22Rv1 (cell line): ENCODE measurements at regions not wholly inside any gene's neighbourhood (a gene's known extent, or its start where the extent isn't known, plus 50 kb on each side); places are given as distances from the start of the nearest gene placed in this dataset.
"Not testable (repeated sequence)": the region's sequence is repeated elsewhere in the genome, so short reads cannot be mapped to it uniquely, and the experiment has no call there.

Experiments used
- H3K27ac ChIP-seq: fragments of 450-650 bp; 2 replicates; pipeline ENCODE4 v1.5.1; 2017
- ZFX ChIP-seq: fragments of 450-650 bp; IDR thresholded peaks from 2 replicates; pipeline ENCODE4 v1.6.1; 2017; ENCODE audit warnings: antibody characterized with exemption, borderline replicate concordance
- TF ChIP-seq, protein P1 (sequence below): fragments of 450-650 bp; IDR thresholded peaks from 2 replicates; pipeline ENCODE4 v1.5.1; 2017; ENCODE audit warnings: mild to moderate bottlenecking

DNA sequence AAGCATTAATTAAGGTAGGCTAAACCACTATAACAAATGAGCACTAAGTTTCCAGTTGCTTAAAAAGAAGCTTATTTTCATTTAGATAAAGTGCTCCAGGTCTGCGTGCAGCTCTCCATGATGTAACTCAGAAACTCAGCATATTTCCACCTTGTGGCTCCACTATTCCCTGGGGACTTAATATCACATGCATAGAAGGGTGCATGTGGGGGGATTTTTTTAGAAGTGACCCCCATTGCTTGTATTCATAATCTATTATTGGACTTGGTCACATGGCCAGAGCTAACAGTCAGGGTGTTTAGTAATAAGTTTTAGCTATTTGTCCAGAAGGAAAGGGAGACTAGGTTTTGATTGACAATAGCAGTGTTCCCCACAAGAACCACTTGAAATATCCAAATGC lies 86.8 kb downstream of the TMCO5A start:
- TF ChIP-seq, protein P1, sequence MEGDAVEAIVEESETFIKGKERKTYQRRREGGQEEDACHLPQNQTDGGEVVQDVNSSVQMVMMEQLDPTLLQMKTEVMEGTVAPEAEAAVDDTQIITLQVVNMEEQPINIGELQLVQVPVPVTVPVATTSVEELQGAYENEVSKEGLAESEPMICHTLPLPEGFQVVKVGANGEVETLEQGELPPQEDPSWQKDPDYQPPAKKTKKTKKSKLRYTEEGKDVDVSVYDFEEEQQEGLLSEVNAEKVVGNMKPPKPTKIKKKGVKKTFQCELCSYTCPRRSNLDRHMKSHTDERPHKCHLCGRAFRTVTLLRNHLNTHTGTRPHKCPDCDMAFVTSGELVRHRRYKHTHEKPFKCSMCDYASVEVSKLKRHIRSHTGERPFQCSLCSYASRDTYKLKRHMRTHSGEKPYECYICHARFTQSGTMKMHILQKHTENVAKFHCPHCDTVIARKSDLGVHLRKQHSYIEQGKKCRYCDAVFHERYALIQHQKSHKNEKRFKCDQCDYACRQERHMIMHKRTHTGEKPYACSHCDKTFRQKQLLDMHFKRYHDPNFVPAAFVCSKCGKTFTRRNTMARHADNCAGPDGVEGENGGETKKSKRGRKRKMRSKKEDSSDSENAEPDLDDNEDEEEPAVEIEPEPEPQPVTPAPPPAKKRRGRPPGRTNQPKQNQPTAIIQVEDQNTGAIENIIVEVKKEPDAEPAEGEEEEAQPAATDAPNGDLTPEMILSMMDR: no peak
- TF ChIP-seq ZFX: no peak
- H3K27ac ChIP-seq: no peak overlapping the region

DNA sequence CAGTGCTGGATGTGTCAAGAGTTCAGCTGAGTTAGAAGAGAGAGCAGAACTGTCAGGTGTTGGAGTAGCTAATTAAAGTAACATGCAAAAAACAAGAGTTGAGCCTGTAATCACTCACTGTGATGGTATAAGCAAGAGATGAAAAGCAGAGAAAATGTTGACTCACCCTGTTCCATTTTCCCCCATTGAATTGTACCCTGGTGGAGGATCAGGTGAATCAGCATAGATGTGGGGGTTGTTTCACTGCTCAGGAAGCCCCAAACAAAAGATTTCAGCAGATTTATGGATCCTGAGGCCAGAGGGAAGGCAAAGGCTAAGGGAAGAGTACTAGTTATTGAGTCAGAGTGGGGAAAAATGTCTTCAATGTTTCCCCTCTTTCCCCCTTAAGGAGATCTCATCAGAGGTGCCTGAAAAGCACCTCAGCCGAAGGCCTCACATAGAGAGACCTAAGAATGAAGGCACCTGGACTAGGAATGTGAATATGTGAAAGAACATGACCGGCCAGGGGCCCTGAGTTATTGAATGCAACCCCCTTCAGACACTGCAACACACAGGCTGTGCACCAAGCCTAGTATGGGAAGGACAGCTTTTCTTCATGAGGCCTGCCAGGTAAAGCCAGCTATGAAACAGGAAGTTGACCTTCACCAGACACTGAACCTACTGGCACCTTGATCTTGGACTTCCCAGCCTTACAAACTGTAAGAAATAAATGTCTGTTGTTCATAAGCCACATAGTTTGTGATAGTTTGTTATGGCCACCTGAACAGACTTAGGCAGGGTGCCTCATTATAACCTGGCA lies 90.1 kb downstream of the TMCO5A start:
- H3K27ac ChIP-seq: no peak overlapping the region
- TF ChIP-seq, protein P1: no peak
- TF ChIP-seq ZFX: no peak

DNA sequence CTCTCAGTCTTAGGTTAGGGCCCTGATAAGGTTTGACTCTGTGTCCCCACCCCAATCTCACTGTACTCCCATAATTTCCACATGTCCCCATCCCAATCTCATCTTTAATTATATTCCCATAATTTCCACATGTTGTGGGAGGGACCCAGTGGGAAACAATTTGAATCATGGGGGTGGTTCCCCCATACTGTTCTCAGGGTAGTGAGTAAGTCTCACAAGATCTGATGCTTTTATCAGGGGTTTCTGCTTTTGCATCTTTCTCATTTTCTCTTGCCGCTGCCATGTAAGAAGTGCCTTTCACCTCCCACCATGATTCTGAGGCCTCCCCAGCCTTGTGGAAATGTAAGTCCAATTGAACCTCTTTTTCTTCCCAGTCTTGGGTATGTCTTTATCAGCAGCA lies 91.2 kb downstream of the TMCO5A start:
- H3K27ac ChIP-seq: not testable (repeated sequence)

DNA sequence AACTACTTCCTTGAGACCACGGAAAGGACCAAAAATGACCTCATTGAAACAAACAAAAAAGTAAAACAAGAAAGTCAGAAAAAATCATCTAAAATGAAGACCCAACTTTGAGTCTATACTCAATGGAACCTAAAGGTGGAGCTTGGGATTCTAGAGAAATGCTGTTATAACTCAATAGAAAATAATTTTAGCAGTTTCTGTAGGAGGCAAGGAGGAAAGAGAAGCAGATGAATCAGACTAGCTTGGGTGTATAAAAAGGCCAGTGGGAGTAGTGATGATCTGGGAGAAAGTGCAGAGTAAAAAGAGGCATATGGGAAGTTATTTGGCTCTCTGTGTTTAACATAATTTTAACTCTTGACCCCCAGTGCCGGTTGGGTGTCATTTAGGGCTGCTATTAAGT lies 94.4 kb downstream of the TMCO5A start:
- H3K27ac ChIP-seq: no peak overlapping the region

DNA sequence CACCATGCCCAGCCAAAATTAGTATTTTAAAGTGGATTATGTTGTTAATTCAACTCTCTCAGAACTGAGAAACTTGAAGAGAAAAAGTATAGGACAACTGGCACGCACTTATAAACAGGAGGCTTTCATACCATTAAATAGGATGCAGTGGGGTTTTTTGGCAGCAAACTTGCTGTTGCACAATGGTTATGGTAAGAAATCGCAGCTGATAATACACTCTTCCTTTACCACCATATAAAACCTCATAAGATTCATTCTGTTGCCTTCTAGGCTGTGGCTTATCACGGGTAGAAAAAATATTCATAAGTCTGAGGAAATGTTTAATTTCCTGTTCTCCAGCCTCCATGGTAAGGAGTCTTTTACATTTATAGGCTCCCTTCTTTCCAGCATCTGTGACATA lies 95.3 kb downstream of the TMCO5A start:
- no peak overlapping the region for H3K27ac ChIP-seq
- no peak for TF ChIP-seq ZFX
- TF ChIP-seq, protein P1: no peak

More for the DNA sequence above, 94.4 kb downstream of the TMCO5A start:
- TF ChIP-seq, protein P1: no peak
- no peak for TF ChIP-seq ZFX

DNA sequence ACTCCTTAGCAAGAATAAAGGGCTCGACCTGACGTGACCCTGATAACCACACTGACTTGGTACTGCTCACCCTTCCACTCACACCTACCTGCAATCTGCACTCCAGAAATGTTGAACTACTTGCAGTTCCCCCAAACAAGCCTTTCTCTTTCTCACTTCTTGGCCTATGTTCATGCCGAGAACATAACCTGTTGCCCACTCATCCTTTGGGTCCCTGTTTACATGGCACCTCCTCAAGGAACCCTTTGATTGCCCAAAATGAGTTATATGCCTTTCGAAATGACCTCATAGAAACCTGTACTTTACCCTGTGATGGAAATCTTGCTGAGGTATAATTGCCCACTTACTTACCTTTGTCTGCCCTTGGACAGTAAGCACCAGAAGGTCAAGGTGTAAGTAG lies 96.2 kb downstream of the TMCO5A start:
- no peak for TF ChIP-seq ZFX
- TF ChIP-seq, protein P1: no peak
- H3K27ac ChIP-seq: no peak overlapping the region

DNA sequence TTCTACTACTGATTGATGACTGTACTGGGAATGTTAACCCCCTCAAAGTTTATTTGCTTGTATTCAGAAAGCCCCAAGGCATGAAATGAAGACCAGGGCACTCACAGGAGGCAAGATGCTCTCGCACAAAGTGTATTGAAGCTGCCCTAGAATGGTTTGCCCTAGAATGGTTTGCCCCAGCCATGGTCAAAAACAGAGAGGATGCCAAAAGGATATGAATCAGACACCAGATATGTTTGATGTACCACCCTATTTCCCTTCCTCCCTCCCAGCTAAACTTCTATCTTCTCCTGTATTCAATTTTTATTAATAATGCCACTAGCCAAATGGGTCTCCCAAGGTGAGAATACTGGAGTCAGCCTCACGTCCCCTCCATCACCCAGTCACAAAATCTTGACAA lies 101.3 kb downstream of the TMCO5A start:
- TF ChIP-seq, protein P1: no peak
- TF ChIP-seq ZFX: no peak
- no peak overlapping the region for H3K27ac ChIP-seq

DNA sequence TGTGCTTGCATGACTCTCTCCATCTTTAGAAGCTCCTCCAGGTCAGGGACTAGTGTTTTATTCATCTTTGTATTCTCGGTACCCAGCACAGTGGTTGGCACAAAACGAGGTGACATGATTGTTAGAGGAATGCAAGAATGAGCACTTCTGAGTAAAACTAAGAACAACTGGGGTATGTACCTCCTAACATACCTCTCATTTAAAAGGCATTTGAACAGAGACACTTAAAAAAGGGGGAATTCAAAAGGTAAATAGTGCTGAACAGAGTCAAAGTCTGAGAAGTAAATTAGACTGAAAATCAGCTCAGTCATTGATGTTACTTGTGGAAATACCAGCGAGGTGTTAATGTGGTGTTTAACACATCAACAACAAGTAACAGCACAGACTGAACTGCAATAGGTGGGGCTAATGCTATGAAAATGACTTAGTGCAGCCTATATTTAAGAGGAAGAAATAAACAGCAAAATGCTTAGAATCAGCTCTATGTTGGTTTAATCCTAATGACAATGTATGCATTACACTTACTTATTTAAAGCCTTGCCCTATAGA lies 102.4 kb downstream of the TMCO5A start:
- H3K27ac ChIP-seq: no peak overlapping the region
- no peak for TF ChIP-seq ZFX
- TF ChIP-seq, protein P1: no peak
